Hepatic stellate cell (primary cell): ENCODE measurements at regions not wholly inside any gene's neighbourhood (a gene's known extent, or its start where the extent isn't known, plus 50 kb on each side); places are given as distances from the start of the nearest gene placed in this dataset.

Experiments
- DNase-seq: peaks from one replicate; pipeline ENCODE4 v3.0.0; 2011; ENCODE audit warnings: low spot score

- DNase-seq = no peak
Observed at GRCh38 chr5:27311544-27311943, 273.2 kb upstream of the CDH9 start.

GRCh38 chr5:27308153-27308552 lies 269.8 kb upstream of the CDH9 start:
- DNase-seq = no peak

GRCh38 chr5:27290172-27290571 lies 251.8 kb upstream of the CDH9 start:
- no peak for DNase-seq

- DNase-seq = no peak
Observed at GRCh38 chr5:27276119-27276518, 237.7 kb upstream of the CDH9 start.

- DNase-seq = no peak
Observed at GRCh38 chr5:27275345-27275744, 237.0 kb upstream of the CDH9 start.

GRCh38 chr5:27269766-27270165 lies 231.4 kb upstream of the CDH9 start:
- no peak for DNase-seq

GRCh38 chr5:27267209-27267824 lies 228.9 kb upstream of the CDH9 start:
- no peak for DNase-seq

- DNase-seq = no peak
Observed at GRCh38 chr5:27266184-27266583, 227.8 kb upstream of the CDH9 start.

GRCh38 chr5:27257696-27258095 lies 219.3 kb upstream of the CDH9 start:
- DNase-seq = no peak

- no peak for DNase-seq
Observed at GRCh38 chr5:27252911-27253310, 214.5 kb upstream of the CDH9 start.

- DNase-seq = no peak
Observed at GRCh38 chr5:27242258-27242626, 203.9 kb upstream of the CDH9 start.

- no peak for DNase-seq
Observed at GRCh38 chr5:27241564-27242257, 203.3 kb upstream of the CDH9 start.

GRCh38 chr5:27240791-27241190 lies 202.4 kb upstream of the CDH9 start:
- no peak for DNase-seq

- no peak for DNase-seq
Observed at GRCh38 chr5:27234916-27235315, 196.5 kb upstream of the CDH9 start.

- DNase-seq = no peak
Observed at GRCh38 chr5:27221410-27221809, 183.0 kb upstream of the CDH9 start.

GRCh38 chr5:27220752-27221151 lies 182.4 kb upstream of the CDH9 start:
- DNase-seq = no peak

- no peak for DNase-seq
Observed at GRCh38 chr5:27217977-27218376, 179.6 kb upstream of the CDH9 start.

- no peak for DNase-seq
Observed at GRCh38 chr5:27217155-27217956, 179.0 kb upstream of the CDH9 start.

GRCh38 chr5:27216367-27216950 lies 178.1 kb upstream of the CDH9 start:
- DNase-seq = no peak

GRCh38 chr5:27208051-27208450 lies 169.7 kb upstream of the CDH9 start:
- DNase-seq = no peak

GRCh38 chr5:27191786-27192510 lies 153.6 kb upstream of the CDH9 start:
- DNase-seq = no peak

GRCh38 chr5:27172693-27173092 lies 134.3 kb upstream of the CDH9 start:
- no peak for DNase-seq
